ENCODE measurements at regions not wholly inside any gene's neighbourhood (a gene's known extent, or its start where the extent isn't known, plus 50 kb on each side); places are given as distances from the start of the nearest gene placed in this dataset.

- DNase-seq (ENCODE audit: low read depth, low spot score): peak; percentile 70
- no peak for TF ChIP-seq CTCF (IDR thresholded peaks at IDR 0.05; ENCODE audit: insufficient read depth, low read length, missing control alignments)
- ChIA-PET CTCF (no interaction called here), POLR2A (interaction anchor here (0.6 to 1.6 kb wide), 5 partner anchors 122 to 612 kb away, joined by 3 to 4 read pairs (median 4); no protein-coding TSS in a partner anchor)
- H3K4me3 ChIP-seq (ENCODE audit: low read depth, low read length): no peak overlapping the region
These were observed 392.7 kb upstream of the TBL1XR1 start for GRCh38 chr3:177589911-177590381.

- POLR2A ChIA-PET: no interaction called here
- no peak for DNase-seq (ENCODE audit: low read depth, low spot score)
- H3K4me3 ChIP-seq (ENCODE audit: low read depth, low read length): no peak overlapping the region
- no peak for TF ChIP-seq CTCF (IDR thresholded peaks at IDR 0.05; ENCODE audit: insufficient read depth, low read length, missing control alignments)
- CTCF ChIA-PET: no interaction called here
These were observed 393.5 kb upstream of the TBL1XR1 start for GRCh38 chr3:177590826-177591225.

DNA sequence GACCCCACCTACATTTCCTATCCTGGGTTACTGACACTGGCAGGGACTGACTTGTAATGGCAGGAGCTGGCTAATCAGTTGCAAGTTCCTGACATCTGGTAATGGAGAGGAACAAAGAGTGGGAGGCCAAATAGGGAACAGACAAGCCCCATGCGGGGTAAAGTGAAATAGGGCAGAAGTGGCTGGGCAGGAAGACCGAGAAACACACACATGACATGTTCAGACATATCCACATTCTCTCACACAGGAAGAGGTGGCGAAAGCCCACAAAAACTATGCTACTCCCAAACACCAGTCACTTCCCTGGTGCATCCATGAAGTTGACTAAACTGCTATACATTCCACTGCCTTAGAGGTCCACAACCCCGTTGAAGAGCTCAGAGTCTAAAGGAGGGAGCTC lies 394.1 kb upstream of the TBL1XR1 start:
- DNase-seq (ENCODE audit: low read depth, low spot score): no peak
- ChIA-PET CTCF (no interaction called here), POLR2A (interaction anchor here (0.6 kb wide), 1 partner anchor 75 kb away, joined by 3 read pairs; no protein-coding TSS in a partner anchor)
- no peak overlapping the region for H3K4me3 ChIP-seq (ENCODE audit: low read depth, low read length)
- no peak for TF ChIP-seq CTCF (IDR thresholded peaks at IDR 0.05; ENCODE audit: insufficient read depth, low read length, missing control alignments)

GRCh38 chr3:177594096-177594495 lies 396.8 kb upstream of the TBL1XR1 start:
- TF ChIP-seq CTCF (IDR thresholded peaks at IDR 0.05; ENCODE audit: insufficient read depth, low read length, missing control alignments): no peak
- CTCF ChIA-PET: no interaction called here
- POLR2A ChIA-PET: no interaction called here
- no peak overlapping the region for H3K4me3 ChIP-seq (ENCODE audit: low read depth, low read length)
- DNase-seq (ENCODE audit: low read depth, low spot score): no peak

GRCh38 chr3:177595530-177596188 lies 398.4 kb upstream of the TBL1XR1 start:
- DNase-seq (ENCODE audit: low read depth, low spot score): no peak
- POLR2A ChIA-PET: no interaction called here

More at GRCh38 chr3:177595530-177596188, 398.4 kb upstream of the TBL1XR1 start:
- CTCF ChIA-PET: no interaction called here
- H3K4me3 ChIP-seq (ENCODE audit: low read depth, low read length): no peak overlapping the region
- TF ChIP-seq CTCF (IDR thresholded peaks at IDR 0.05; ENCODE audit: insufficient read depth, low read length, missing control alignments): no peak

All from AG04449 (cell line).